ENCODE measurements at regions not wholly inside any gene's neighbourhood (a gene's known extent, or its start where the extent isn't known, plus 50 kb on each side); places are given as distances from the start of the nearest gene placed in this dataset.

GRCh38 chr5:163623524-163623923 is 118.1 kb downstream of the MAT2B start:
- WGBS (ENCODE audit: low lambda C conversion rate, missing lambda C conversion rate): 87% methylated on average over 2 of the region's 2 CpGs
- Histone ChIP-seq H3K9me3 (ENCODE audit: low read depth) (no peaks in the 10 kb centered on the region), H3K79me2 (no peaks in the 10 kb centered on the region)

GRCh38 chr5:163623986-163624385 is 118.6 kb downstream of the MAT2B start:
- Histone ChIP-seq H3K27me3 (no peaks in the 10 kb centered on the region), H3K9me2 (replicated peaks; ENCODE audit: insufficient read depth) (no peaks in the 10 kb centered on the region), H3K4me1 (ENCODE audit: insufficient read depth) (no peaks in the 10 kb centered on the region), H3K27ac (no peak overlapping the region), H3K9me3 (ENCODE audit: low read depth) (no peaks in the 10 kb centered on the region), H3K4me2 (no peak overlapping the region), H3K4me3 (no peak overlapping the region), H3K79me2 (no peaks in the 10 kb centered on the region), H2AFZ (no peak overlapping the region), H3K36me3 (replicated peaks; ENCODE audit: insufficient read depth, low read depth) (no peaks in the 10 kb centered on the region), H4K20me1 (ENCODE audit: insufficient read depth, poor library complexity, severe bottlenecking) (no peaks in the 10 kb centered on the region)
- TF ChIP-seq EZH2phosphoT487 (IDR thresholded peaks at IDR 0.05; ENCODE audit: low read depth, severe bottlenecking, unreplicated experiment): no peak
- TF ChIP-seq EZH2 (IDR thresholded peaks at IDR 0.05; ENCODE audit: borderline replicate concordance): no peak
- no peak for TF ChIP-seq CTCF (IDR thresholded peaks at IDR 0.05; ENCODE audit: poor library complexity)
- WGBS (ENCODE audit: low lambda C conversion rate, missing lambda C conversion rate): 65% methylated on average over 2 of the region's 2 CpGs
- no peak for DNase-seq (ENCODE audit: low spot score)

More at GRCh38 chr5:163623524-163623923, 118.1 kb downstream of the MAT2B start:
- H4K20me1 ChIP-seq (ENCODE audit: insufficient read depth, poor library complexity, severe bottlenecking): no peaks in the 10 kb centered on the region
- H3K4me1 ChIP-seq (ENCODE audit: insufficient read depth): no peaks in the 10 kb centered on the region
- H2AFZ ChIP-seq: no peak overlapping the region
- no peak overlapping the region for H3K27ac ChIP-seq
- TF ChIP-seq CTCF (IDR thresholded peaks at IDR 0.05; ENCODE audit: poor library complexity) (no peak), EZH2 (IDR thresholded peaks at IDR 0.05; ENCODE audit: borderline replicate concordance) (no peak), EZH2phosphoT487 (IDR thresholded peaks at IDR 0.05; ENCODE audit: low read depth, severe bottlenecking, unreplicated experiment) (no peak)
- H3K9me2 ChIP-seq (replicated peaks; ENCODE audit: insufficient read depth): no peaks in the 10 kb centered on the region
- H3K36me3 ChIP-seq (replicated peaks; ENCODE audit: insufficient read depth, low read depth): no peaks in the 10 kb centered on the region
- H3K27me3 ChIP-seq: no peaks in the 10 kb centered on the region
- H3K4me2 ChIP-seq: no peak overlapping the region
- H3K4me3 ChIP-seq: no peak overlapping the region
- no peak for DNase-seq (ENCODE audit: low spot score)

- Histone ChIP-seq H3K4me1 (ENCODE audit: insufficient read depth) (no peaks in the 10 kb centered on the region), H3K4me3 (no peak overlapping the region), H3K27ac (no peak overlapping the region), H3K9me3 (ENCODE audit: low read depth) (no peaks in the 10 kb centered on the region), H3K9me2 (replicated peaks; ENCODE audit: insufficient read depth) (no peaks in the 10 kb centered on the region), H3K36me3 (replicated peaks; ENCODE audit: insufficient read depth, low read depth) (no peaks in the 10 kb centered on the region), H3K4me2 (no peak overlapping the region), H3K79me2 (no peaks in the 10 kb centered on the region), H4K20me1 (ENCODE audit: insufficient read depth, poor library complexity, severe bottlenecking) (no peaks in the 10 kb centered on the region), H2AFZ (no peak overlapping the region), H3K27me3 (no peaks in the 10 kb centered on the region)
- no peak for DNase-seq (ENCODE audit: low spot score)
- WGBS (ENCODE audit: low lambda C conversion rate, missing lambda C conversion rate): 93% methylated on average over 5 of the region's 5 CpGs
- TF ChIP-seq EZH2 (IDR thresholded peaks at IDR 0.05; ENCODE audit: borderline replicate concordance) (no peak), EZH2phosphoT487 (IDR thresholded peaks at IDR 0.05; ENCODE audit: low read depth, severe bottlenecking, unreplicated experiment) (no peak), CTCF (IDR thresholded peaks at IDR 0.05; ENCODE audit: poor library complexity) (no peak)
Observed at GRCh38 chr5:163624431-163624830, 119.0 kb downstream of the MAT2B start.

Data from hepatocyte (in vitro differentiated cells).